GM12878 (cell line): ENCODE measurements at regions not wholly inside any gene's neighbourhood (a gene's known extent, or its start where the extent isn't known, plus 50 kb on each side); places are given as distances from the start of the nearest gene placed in this dataset.

Source experiments
- ATAC-seq: fragments of 200-7000 bp; cut with Tn5 transposase; 3 replicates; pipeline ENCODE4 v1.9.1; 2020; ENCODE audit warnings: mild to moderate bottlenecking, moderate library complexity
- BruUV-seq: library from RNA; stranded (reverse); fragments of 400-500 nt; replicated peaks from 2 replicates; lab custom pipeline; 2021; lab: Mats Ljungman, UMichigan
- CTCF ChIA-PET: fragments of 300-600 bp; sonication (Branson Sonifier 250); formaldehyde crosslinking; extraction: SDS; loops from one replicate; lab custom pipeline; 2021; ENCODE audit warnings: inconsistent platforms; lab: Yijun Ruan, JAX
- POLR2A ChIA-PET: fragments of 350-600 bp; formaldehyde crosslinking; extraction: SDS; loops from one replicate; lab custom pipeline; 2021; ENCODE audit warnings: inconsistent platforms; lab: Charles Lee
- RAD21 ChIA-PET: fragments of 300-600 bp; sonication (Branson Sonifier 250); formaldehyde crosslinking; loops from one replicate; lab custom pipeline; 2023; ENCODE audit warnings: antibody characterized with exemption; ENCODE audit not compliant: unreplicated experiment; lab: Charles Lee
- SMC1A ChIA-PET: fragments of 300-600 bp; sonication (Branson Sonifier 250); formaldehyde crosslinking; loops from one replicate; lab custom pipeline; 2023; ENCODE audit not compliant: unreplicated experiment, uncharacterized antibody; lab: Charles Lee
- DNase-seq: peaks from one replicate; pipeline ENCODE4 v3.0.0-alpha.2; 2011; ENCODE audit warnings: low read depth, low spot score
- FAIRE-seq: peaks from 3 replicates; lab custom pipeline; 2011; peaks lifted over from hg19 to GRCh38; lab: Jason Lieb, UNC
- H2AFZ ChIP-seq: 2 replicates; pipeline ENCODE4 v1.6.0; 2011; ENCODE audit warnings: low read depth, low read length, control low read depth; ENCODE audit not compliant: control insufficient read depth
- H3K27ac ChIP-seq: 2 replicates; pipeline ENCODE4 v1.5.1; 2011; ENCODE audit warnings: control low read depth; ENCODE audit not compliant: control insufficient read depth, insufficient read depth
- H3K27me3 ChIP-seq, 2 experiments: replicated peaks in 1 of 2; 2 replicates each; pipeline versions ENCODE4 v1.6.0 to v1.6.1; 2011; ENCODE audit warnings: low read length in 1 of 2; ENCODE audit not compliant: control insufficient read depth in 2 of 2, insufficient read depth in 2 of 2
- H3K36me3 ChIP-seq, 2 experiments: 2 replicates each; pipeline ENCODE4 v1.5.1; 2011; ENCODE audit warnings: low read length in 1 of 2; ENCODE audit not compliant: control insufficient read depth in 2 of 2, insufficient read depth in 2 of 2
- H3K4me1 ChIP-seq: 2 replicates; pipeline ENCODE4 v1.6.1; 2011; ENCODE audit warnings: mild to moderate bottlenecking, low read length, moderate library complexity, mixed read lengths; ENCODE audit not compliant: control insufficient read depth, insufficient read depth
- H3K4me2 ChIP-seq: 2 replicates; pipeline ENCODE4 v1.6.0; 2011; ENCODE audit warnings: control low read depth; ENCODE audit not compliant: control insufficient read depth, insufficient read depth
- H3K4me3 ChIP-seq: fragments of 200-600 bp; sonication (generic); 2 replicates; pipeline ENCODE4 v1.5.1; 2016
- H3K79me2 ChIP-seq: 2 replicates; pipeline ENCODE4 v1.6.0; 2011; ENCODE audit warnings: low read length; ENCODE audit not compliant: control insufficient read depth, insufficient read depth
- H3K9ac ChIP-seq: 2 replicates; pipeline ENCODE4 v1.8.0; 2011; ENCODE audit warnings: low read length, control low read depth, mixed read lengths; ENCODE audit not compliant: control insufficient read depth, insufficient read depth
- H3K9me3 ChIP-seq: replicated peaks from 3 replicates; pipeline ENCODE4 v1.5.1; 2011; ENCODE audit warnings: mild to moderate bottlenecking, low read length; ENCODE audit not compliant: control insufficient read depth, insufficient read depth
- H4K20me1 ChIP-seq: 2 replicates; pipeline ENCODE4 v1.6.0; 2011; ENCODE audit not compliant: control insufficient read depth, insufficient read depth
- BHLHE40 ChIP-seq, 2 experiments: fragments of 450-650 bp in 1 of 2; IDR thresholded peaks; 2 replicates each; pipeline ENCODE4 v1.6.1; 2011 to 2017; ENCODE audit warnings: low read depth in 2 of 2, borderline replicate concordance in 1 of 2, improper control_type of control experiment in 1 of 2, low read length in 1 of 2, mild to moderate bottlenecking in 1 of 2
- E2F4 ChIP-seq: IDR thresholded peaks from 2 replicates; pipeline ENCODE4 v1.6.1; 2012; ENCODE audit warnings: low read depth, low read length, improper control_type of control experiment
- EGR1 ChIP-seq, 2 experiments: IDR thresholded peaks; 1 replicate in 1 of 2; 2 replicates in 1 of 2; pipeline ENCODE4 v1.6.1; 2011 to 2012; ENCODE audit warnings: low read depth in 2 of 2, low read length in 2 of 2, borderline replicate concordance in 1 of 2, mild to moderate bottlenecking in 1 of 2, moderate library complexity in 1 of 2
- GATAD2B ChIP-seq: fragments of 450-650 bp; conservative IDR thresholded peaks from 2 replicates; pipeline ENCODE4 v1.6.1; 2017; ENCODE audit warnings: low read depth, mild to moderate bottlenecking, moderate library complexity
- HCFC1 ChIP-seq: fragments of 150-350 bp; IDR thresholded peaks from 2 replicates; pipeline ENCODE4 v1.6.1; 2014; ENCODE audit warnings: low read length
- HDAC6 ChIP-seq: fragments of 200-600 bp; sonication (generic); IDR thresholded peaks from one replicate; pipeline ENCODE4 v1.8.0; 2017; ENCODE audit warnings: antibody characterized with exemption; ENCODE audit not compliant: unreplicated experiment
- HDGF ChIP-seq: fragments of 450-650 bp; IDR thresholded peaks from 2 replicates; pipeline ENCODE4 v1.6.1; 2016; ENCODE audit warnings: antibody characterized with exemption
- JUND ChIP-seq: IDR thresholded peaks from 2 replicates; pipeline ENCODE4 v1.6.1; 2012; ENCODE audit warnings: low read depth, mild to moderate bottlenecking, low read length, improper control_type of control experiment, moderate library complexity
- MEF2B ChIP-seq: fragments of 450-650 bp; IDR thresholded peaks from 2 replicates; pipeline ENCODE4 v1.6.1; 2018; ENCODE audit warnings: mild to moderate bottlenecking, moderate library complexity; ENCODE audit not compliant: partially characterized antibody, poor library complexity, severe bottlenecking
- NR2C2 ChIP-seq: IDR thresholded peaks from 2 replicates; pipeline ENCODE4 v1.6.1; 2011; ENCODE audit warnings: borderline replicate concordance, low read depth; ENCODE audit not compliant: control insufficient read depth, insufficient read length
- POLR2AphosphoS5 ChIP-seq: IDR thresholded peaks from 2 replicates; pipeline ENCODE4 v1.6.1; 2011; ENCODE audit warnings: mild to moderate bottlenecking, low read length, inconsistent platforms
- RBBP5 ChIP-seq: fragments of 200-600 bp; sonication (generic); conservative IDR thresholded peaks from 2 replicates; pipeline ENCODE4 v1.6.1; 2016
- TCF7 ChIP-seq: IDR thresholded peaks from 2 replicates; pipeline ENCODE4 v1.6.1; 2014; ENCODE audit warnings: antibody characterized with exemption, borderline replicate concordance
- YBX1 ChIP-seq: fragments of 450-650 bp; IDR thresholded peaks from 2 replicates; pipeline ENCODE4 v1.6.1; 2016; ENCODE audit warnings: antibody characterized with exemption
- ZBED1 ChIP-seq: IDR thresholded peaks from 2 replicates; pipeline ENCODE4 v1.6.1; 2016; ENCODE audit warnings: borderline replicate concordance
- ZNF207 ChIP-seq: fragments of 450-650 bp; IDR thresholded peaks from 2 replicates; pipeline ENCODE4 v1.6.1; 2014; ENCODE audit warnings: antibody characterized with exemption, mild to moderate bottlenecking, borderline replicate concordance
- ZNF24 ChIP-seq: fragments of 450-650 bp; IDR thresholded peaks from 2 replicates; pipeline ENCODE4 v1.6.1; 2017; ENCODE audit warnings: antibody characterized with exemption, mild to moderate bottlenecking
- ZNF274 ChIP-seq: IDR thresholded peaks from one replicate; pipeline ENCODE4 v1.8.0; 2011; ENCODE audit not compliant: insufficient read length, insufficient read depth
- WGBS: methylation state at CpG from one replicate; pipeline ENCODE4 v1.1.6; 2016; ENCODE audit warnings: low lambda C conversion rate; ENCODE audit not compliant: insufficient replicate concordance, insufficient coverage; ENCODE audit errors: missing lambda C conversion rate; 5-methylcytosine and 5-hydroxymethylcytosine counted together
- in situ Hi-C: fragments of 300-500 bp; cut with MboI; formaldehyde crosslinking; loops from 9 replicates; pipeline ENCODE4 v1.14.3; 2018; ENCODE audit warnings: mixed read lengths
- intact Hi-C: fragments of 100-400 bp; cut with micrococcal nuclease; formaldehyde crosslinking; loops from one replicate; pipeline ENCODE4 v1.14.2; 2022; ENCODE audit not compliant: unreplicated experiment

- 69% methylated on average over 2 of the region's 2 CpGs for WGBS
- Histone ChIP-seq H3K4me1 (no peaks in the 10 kb centered on the region), H4K20me1 (no peaks in the 10 kb centered on the region), H3K36me3 (no peaks in the 10 kb centered on the region), H3K27me3 (0 out of 4 replicates have a peak, but pooled peaks cover 0 to 2% of the 10 kb centered on the region in 2 experiments), H3K79me2 (no peaks in the 10 kb centered on the region), H3K4me3 (no peak overlapping the region), H3K27ac (no peak overlapping the region), H2AFZ (no peak overlapping the region), H3K9me3 (no peaks in the 10 kb centered on the region), H3K9ac (no peak overlapping the region)
- DNase-seq, result no peak
- BruUV-seq, result no TSS peak
- ChIA-PET RAD21 (no interaction called here), POLR2A (no interaction called here), CTCF (no interaction called here), SMC1A (no interaction called here)
- in situ Hi-C loops, result no loop called here
- intact Hi-C loops, result no loop called here
- ATAC-seq, result no peak
- no peak for TF ChIP-seq JUND
- TF ChIP-seq ZNF207, result no peak
- TF ChIP-seq ZBED1, result no peak
- no peak for TF ChIP-seq HDAC6
- TF ChIP-seq ZNF24, result no peak
- TF ChIP-seq POLR2AphosphoS5, result no peak
- no peak for TF ChIP-seq HDGF
- no peak for TF ChIP-seq NR2C2
- TF ChIP-seq RBBP5, result no peak
- no peak for TF ChIP-seq YBX1
- TF ChIP-seq MEF2B, result no peak
- TF ChIP-seq ZNF274, result no peak
- TF ChIP-seq GATAD2B, result no peak
- TF ChIP-seq EGR1 (IDR thresholded peaks at IDR 0.05; ENCODE audit: borderline replicate concordance in 1 of 2, low read depth in 2 of 2, low read length in 2 of 2), result no peak
- TF ChIP-seq HCFC1, result no peak
- TF ChIP-seq TCF7, result no peak
- TF ChIP-seq BHLHE40 (IDR thresholded peaks at IDR 0.05; ENCODE audit: borderline replicate concordance in 1 of 2, low read depth in 2 of 2, low read length in 1 of 2), result no peak
- TF ChIP-seq E2F4, result no peak
- TF ChIP-seq, all 136 proteins: peak for 0
- no peak overlapping the region for H3K4me2 ChIP-seq
- FAIRE-seq, result no peak
These were observed 96.0 kb upstream of the TRIB2 start for GRCh38 chr2:12620759-12621158.
